NB4 (cell line): ENCODE measurements at regions not wholly inside any gene's neighbourhood (a gene's known extent, or its start where the extent isn't known, plus 50 kb on each side); places are given as distances from the start of the nearest gene placed in this dataset.

ENCODE experiments used
- DNase-seq: peaks from one replicate; pipeline ENCODE4 v3.0.0; 2010; ENCODE audit warnings: low read depth
- H3K4me3 ChIP-seq: one replicate; pipeline ENCODE4 v1.5.1; 2011; ENCODE audit warnings: mild to moderate bottlenecking, low read depth, low read length, moderate library complexity
- MAX ChIP-seq: IDR thresholded peaks from 2 replicates; pipeline ENCODE4 v1.6.1; 2011; ENCODE audit warnings: low read depth, low read length
- MYC ChIP-seq: IDR thresholded peaks from 2 replicates; pipeline ENCODE4 v1.6.1; 2011; ENCODE audit warnings: low read depth, low read length
- POLR2A ChIP-seq: IDR thresholded peaks from 2 replicates; pipeline ENCODE4 v1.6.1; 2011; ENCODE audit warnings: mild to moderate bottlenecking; ENCODE audit not compliant: insufficient read length; ENCODE audit errors: extremely low read depth
- TF ChIP-seq, protein P1 (sequence below): IDR thresholded peaks from one replicate; pipeline ENCODE4 v1.5.1; 2012; ENCODE audit warnings: low read depth, low read length

DNA sequence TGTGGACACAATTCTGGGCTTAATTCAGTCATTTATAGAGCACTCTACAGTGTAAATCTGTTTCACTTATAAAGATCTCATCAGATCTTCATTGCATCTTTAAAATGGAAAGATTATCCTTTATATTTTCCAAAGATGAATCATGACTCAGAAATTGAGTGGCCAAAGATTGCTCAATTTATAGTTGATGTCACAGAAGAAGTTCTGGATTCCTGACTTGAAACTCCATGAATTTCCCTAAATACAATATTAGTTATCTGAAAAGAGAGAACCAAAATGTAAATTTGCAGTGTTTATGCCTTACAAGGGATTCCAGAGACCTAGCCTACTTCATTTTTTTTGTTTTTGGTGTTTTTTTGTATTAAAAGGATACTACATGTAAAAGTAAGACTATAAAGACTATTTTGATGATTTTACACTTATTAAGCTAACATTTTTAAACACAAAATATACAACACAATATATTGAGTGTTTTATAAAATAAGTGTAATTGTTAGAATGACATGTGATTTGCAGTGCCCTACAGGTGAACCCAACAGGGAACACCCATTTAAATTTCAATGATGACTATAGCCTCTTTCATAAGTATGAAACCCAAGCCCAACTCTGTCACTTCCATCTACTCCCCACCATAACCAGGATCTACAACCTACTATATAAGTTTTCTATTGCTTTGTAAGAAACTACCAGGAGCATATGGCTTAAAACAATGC is 183.5 kb downstream of the PCDH7 start:
- no peak overlapping the region for H3K4me3 ChIP-seq
- TF ChIP-seq POLR2A (no peak), MAX (no peak)
- TF ChIP-seq, protein P1, sequence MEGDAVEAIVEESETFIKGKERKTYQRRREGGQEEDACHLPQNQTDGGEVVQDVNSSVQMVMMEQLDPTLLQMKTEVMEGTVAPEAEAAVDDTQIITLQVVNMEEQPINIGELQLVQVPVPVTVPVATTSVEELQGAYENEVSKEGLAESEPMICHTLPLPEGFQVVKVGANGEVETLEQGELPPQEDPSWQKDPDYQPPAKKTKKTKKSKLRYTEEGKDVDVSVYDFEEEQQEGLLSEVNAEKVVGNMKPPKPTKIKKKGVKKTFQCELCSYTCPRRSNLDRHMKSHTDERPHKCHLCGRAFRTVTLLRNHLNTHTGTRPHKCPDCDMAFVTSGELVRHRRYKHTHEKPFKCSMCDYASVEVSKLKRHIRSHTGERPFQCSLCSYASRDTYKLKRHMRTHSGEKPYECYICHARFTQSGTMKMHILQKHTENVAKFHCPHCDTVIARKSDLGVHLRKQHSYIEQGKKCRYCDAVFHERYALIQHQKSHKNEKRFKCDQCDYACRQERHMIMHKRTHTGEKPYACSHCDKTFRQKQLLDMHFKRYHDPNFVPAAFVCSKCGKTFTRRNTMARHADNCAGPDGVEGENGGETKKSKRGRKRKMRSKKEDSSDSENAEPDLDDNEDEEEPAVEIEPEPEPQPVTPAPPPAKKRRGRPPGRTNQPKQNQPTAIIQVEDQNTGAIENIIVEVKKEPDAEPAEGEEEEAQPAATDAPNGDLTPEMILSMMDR = no peak
- DNase-seq = no peak

DNA sequence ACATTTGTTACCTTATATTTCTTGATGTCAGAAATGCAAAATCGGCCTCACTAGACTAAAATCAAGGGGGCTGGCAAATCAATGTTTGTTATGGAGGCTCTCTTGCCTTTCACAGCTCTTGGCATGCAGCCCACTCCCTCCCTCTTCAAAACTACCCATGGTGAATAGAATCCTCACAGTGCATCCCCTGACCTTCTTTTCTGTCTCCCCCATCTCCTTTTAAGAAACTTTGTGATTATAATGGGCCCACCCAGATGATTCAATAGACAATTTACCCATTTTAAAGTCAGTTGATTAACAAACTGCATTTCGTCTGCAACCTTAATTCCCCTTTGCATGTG is 184.0 kb downstream of the PCDH7 start:
- TF ChIP-seq POLR2A (no peak), MAX (no peak), MYC (no peak)
- no peak overlapping the region for H3K4me3 ChIP-seq

GRCh38 chr4:30904588-30904987 is 184.4 kb downstream of the PCDH7 start:
- no peak overlapping the region for H3K4me3 ChIP-seq
- DNase-seq = no peak
- no peak for TF ChIP-seq MAX
- TF ChIP-seq, protein P1 = no peak
- no peak for TF ChIP-seq POLR2A
- TF ChIP-seq MYC = no peak

More for the DNA sequence above, 184.0 kb downstream of the PCDH7 start:
- no peak for DNase-seq

GRCh38 chr4:30912098-30912714 is 192.0 kb downstream of the PCDH7 start:
- TF ChIP-seq, protein P1 = no peak
- TF ChIP-seq POLR2A = no peak
- no peak for TF ChIP-seq MAX
- no peak for TF ChIP-seq MYC
- DNase-seq = no peak
- no peak overlapping the region for H3K4me3 ChIP-seq

DNA sequence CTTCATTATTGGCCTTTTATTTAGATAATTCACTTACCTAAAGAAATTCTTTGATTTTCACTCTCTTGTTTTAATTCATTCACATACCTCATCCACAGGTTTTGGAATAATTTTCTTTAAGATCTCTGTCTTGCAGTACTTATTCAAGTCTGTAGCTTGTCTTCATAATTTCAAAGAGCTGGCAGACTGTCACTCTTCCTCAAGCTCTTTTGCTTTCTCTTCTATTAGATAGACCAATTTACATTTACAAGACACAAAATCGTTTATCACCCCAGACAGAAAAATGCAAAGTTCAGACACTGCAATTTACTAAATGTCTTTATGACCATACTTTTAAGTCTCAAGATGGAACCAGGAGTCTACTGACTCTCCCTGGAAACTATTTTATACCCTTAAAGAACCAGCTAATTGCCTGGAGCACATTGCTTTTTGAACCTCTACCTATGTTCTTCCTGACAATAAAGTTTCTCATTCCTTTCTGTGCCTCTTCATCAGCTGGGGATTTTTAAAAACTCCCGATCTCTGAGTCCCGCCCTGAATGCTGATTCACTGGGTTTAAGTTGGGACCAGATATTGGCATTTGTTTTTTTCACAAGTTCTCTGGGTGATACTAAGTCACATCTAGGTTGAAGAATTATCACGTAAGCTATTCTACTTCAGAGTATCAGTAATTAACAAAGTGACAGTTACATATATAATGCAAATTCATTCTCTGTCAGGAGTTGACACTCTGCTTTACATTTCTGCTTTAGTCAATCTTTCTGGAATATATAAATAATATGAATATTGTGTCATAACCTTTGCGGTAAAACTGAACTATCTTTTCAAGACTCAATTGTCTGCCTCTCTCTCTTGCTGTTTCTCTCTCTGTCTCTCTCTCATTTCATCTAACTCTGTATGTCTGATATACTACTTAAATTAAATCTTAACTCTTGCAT is 196.4 kb downstream of the PCDH7 start:
- no peak for TF ChIP-seq MAX
- TF ChIP-seq, protein P1 = no peak
- no peak for TF ChIP-seq POLR2A
- no peak for TF ChIP-seq MYC
- no peak overlapping the region for H3K4me3 ChIP-seq
- DNase-seq = no peak
